H54 (cell line): ENCODE measurements at regions not wholly inside any gene's neighbourhood (a gene's known extent, or its start where the extent isn't known, plus 50 kb on each side); places are given as distances from the start of the nearest gene placed in this dataset.

ENCODE experiments used
- DNase-seq: peaks from one replicate; pipeline ENCODE4 v3.0.0; 2011; ENCODE audit warnings: low spot score, mixed read lengths; ENCODE audit not compliant: insufficient read length
- FAIRE-seq: peaks from 3 replicates; lab custom pipeline; 2011; peaks lifted over from hg19 to GRCh38; lab: Jason Lieb, UNC
- POLR2A ChIP-seq: IDR thresholded peaks from 2 replicates; pipeline ENCODE4 v1.6.1; 2011; ENCODE audit warnings: low read depth, mild to moderate bottlenecking, low read length

- no peak for FAIRE-seq
- TF ChIP-seq POLR2A: no peak
- no peak for DNase-seq
Observed at GRCh38 chr16:76612497-76612896, 335.3 kb downstream of the CNTNAP4 start.

GRCh38 chr16:76614269-76614668 lies 337.1 kb downstream of the CNTNAP4 start:
- TF ChIP-seq POLR2A: no peak
- DNase-seq (no peak), FAIRE-seq (no peak)

- DNase-seq (no peak), FAIRE-seq (no peak)
- TF ChIP-seq POLR2A: no peak
Observed at GRCh38 chr16:76622876-76623275, 345.7 kb downstream of the CNTNAP4 start.

- DNase-seq (no peak), FAIRE-seq (no peak)
- no peak for TF ChIP-seq POLR2A
Observed at GRCh38 chr16:76634847-76635697, 357.9 kb downstream of the CNTNAP4 start.

- no peak for FAIRE-seq
- TF ChIP-seq POLR2A: no peak
- peak; percentile 2 for DNase-seq
Observed at GRCh38 chr16:76639685-76640289, 362.6 kb downstream of the CNTNAP4 start.

GRCh38 chr16:76650582-76650981 lies 373.4 kb downstream of the CNTNAP4 start:
- no peak for DNase-seq
- no peak for TF ChIP-seq POLR2A
- FAIRE-seq: no peak

- peak; percentile 48 for FAIRE-seq
- TF ChIP-seq POLR2A: no peak
- no peak for DNase-seq
Observed at GRCh38 chr16:76653390-76654026, 376.3 kb downstream of the CNTNAP4 start.

- FAIRE-seq (no peak), DNase-seq (no peak)
- TF ChIP-seq POLR2A: no peak
Observed at GRCh38 chr16:76654088-76654820, 377.1 kb downstream of the CNTNAP4 start.

- TF ChIP-seq POLR2A: no peak
- DNase-seq (no peak), FAIRE-seq (no peak)
Observed at GRCh38 chr16:76656994-76657393, 379.8 kb downstream of the CNTNAP4 start.

GRCh38 chr16:76661691-76662235 lies 384.6 kb downstream of the CNTNAP4 start:
- TF ChIP-seq POLR2A: no peak

GRCh38 chr16:76665571-76666275 lies 388.5 kb downstream of the CNTNAP4 start:
- TF ChIP-seq POLR2A: no peak
- FAIRE-seq: no peak
- DNase-seq: no peak

More at GRCh38 chr16:76661691-76662235, 384.6 kb downstream of the CNTNAP4 start:
- DNase-seq (no peak), FAIRE-seq (no peak)

- DNase-seq: no peak
- TF ChIP-seq POLR2A: no peak
- no peak for FAIRE-seq
Observed at GRCh38 chr16:76668207-76668725, 391.1 kb downstream of the CNTNAP4 start.

- no peak for TF ChIP-seq POLR2A
- DNase-seq (no peak), FAIRE-seq (no peak)
Observed at GRCh38 chr16:76669288-76669687, 392.1 kb downstream of the CNTNAP4 start.
